ENCODE measurements at regions not wholly inside any gene's neighbourhood (a gene's known extent, or its start where the extent isn't known, plus 50 kb on each side); places are given as distances from the start of the nearest gene placed in this dataset.

- Histone ChIP-seq H3K4me1 (ENCODE audit: control insufficient read depth in 1 of 2, insufficient read depth in 2 of 2, low read length in 2 of 2) (peaks cover 40 to 53% of the 10 kb centered on the region in 2 experiments), H2AFZ (ENCODE audit: low read depth, low read length, poor library complexity, severe bottlenecking) (no peak overlapping the region), H3K79me2 (ENCODE audit: insufficient read depth, low read length) (no peaks in the 10 kb centered on the region), H3K27ac (ENCODE audit: low read depth, low read length) (no peak overlapping the region), H3K4me2 (ENCODE audit: low read length) (no peak overlapping the region), H3K4me3 (replicated peaks in 1 of 2; ENCODE audit: low read depth in 1 of 2, low read length in 2 of 2) (no peak overlapping the region), H3K9ac (ENCODE audit: low read length) (no peak overlapping the region), H3K9me3 (ENCODE audit: control insufficient read depth in 1 of 2, insufficient read depth in 1 of 2, low read depth in 1 of 2, low read length in 2 of 2) (no peaks in the 10 kb centered on the region), H3K9me2 (ENCODE audit: insufficient read depth) (no peaks in the 10 kb centered on the region), H4K20me1 (ENCODE audit: insufficient read depth) (no peaks in the 10 kb centered on the region), H3K36me3 (ENCODE audit: control insufficient read depth in 1 of 2, insufficient read depth in 2 of 2, low read length in 2 of 2) (no peaks in the 10 kb centered on the region), H3K27me3 (ENCODE audit: insufficient read depth, low read length) (no peaks in the 10 kb centered on the region)
- ChIA-PET CTCF (interaction anchor here (0.7 to 0.9 kb wide), 2 partner anchors 9 to 10 kb away, joined by 3 read pairs; no protein-coding TSS in a partner anchor), POLR2A (interaction anchor here (0.8 kb wide), 1 partner anchor 10 kb away, joined by 3 read pairs; no protein-coding TSS in a partner anchor), RAD21 (ENCODE audit: low non-redundant PET in 1 of 2, low total read pairs in 2 of 2, uncharacterized antibody in 2 of 2, unreplicated experiment in 2 of 2) (no interaction called here)
- intact Hi-C loops (cut with micrococcal nuclease), result loop anchor here (10.0 kb wide), 1 partner anchor 314 kb away; no protein-coding TSS in a partner anchor
- no peak for TF ChIP-seq CBX3 (IDR thresholded peaks at IDR 0.05; ENCODE audit: low read depth)
- no TSS peak for BruUV-seq (replicated peaks)
- no peak for DNase-seq (ENCODE audit: low read depth, low spot score)
- ATAC-seq, result no peak
Observed at GRCh38 chr2:62309081-62309464, 113.2 kb downstream of the B3GNT2 start.

GRCh38 chr2:62307469-62308389, 111.8 kb downstream of the B3GNT2 start:
- H4K20me1 ChIP-seq (ENCODE audit: insufficient read depth), result no peaks in the 10 kb centered on the region
- intact Hi-C loops (cut with micrococcal nuclease), result loop anchor here (10.0 kb wide), 1 partner anchor 313 kb away; no protein-coding TSS in a partner anchor
- ChIA-PET RAD21 (ENCODE audit: low non-redundant PET in 1 of 2, low total read pairs in 2 of 2, uncharacterized antibody in 2 of 2, unreplicated experiment in 2 of 2) (interaction anchor here in 1 of 2 experiments (0.8 kb wide), 1 partner anchor 282 kb away, joined by 3 read pairs; no protein-coding TSS in a partner anchor), CTCF (no interaction called here), POLR2A (no interaction called here)
- no peaks in the 10 kb centered on the region for H3K36me3 ChIP-seq (ENCODE audit: control insufficient read depth in 1 of 2, insufficient read depth in 2 of 2, low read length in 2 of 2)
- DNase-seq (ENCODE audit: low read depth, low spot score) (no peak), ATAC-seq (no peak)
- H3K4me1 ChIP-seq (ENCODE audit: control insufficient read depth in 1 of 2, insufficient read depth in 2 of 2, low read length in 2 of 2), result peaks cover 52 to 64% of the 10 kb centered on the region in 2 experiments
- peak overlapping the region; percentile 97 for H3K27ac ChIP-seq (ENCODE audit: low read depth, low read length)
- TF ChIP-seq POLR2AphosphoS5 (IDR thresholded peaks at IDR 0.05; ENCODE audit: low read depth, low read length) (no peak), EZH2phosphoT487 (IDR thresholded peaks at IDR 0.05; ENCODE audit: borderline replicate concordance) (no peak), EZH2 (IDR thresholded peaks at IDR 0.05) (no peak), SP1 (IDR thresholded peaks at IDR 0.05; ENCODE audit: low read depth) (no peak)
- no peak overlapping the region for H3K4me3 ChIP-seq (replicated peaks in 1 of 2; ENCODE audit: low read depth in 1 of 2, low read length in 2 of 2)
- no peaks in the 10 kb centered on the region for H3K79me2 ChIP-seq (ENCODE audit: insufficient read depth, low read length)
- H3K4me2 ChIP-seq (ENCODE audit: low read length), result peak overlapping the region; percentile 87
- H2AFZ ChIP-seq (ENCODE audit: low read depth, low read length, poor library complexity, severe bottlenecking), result peak overlapping the region; percentile 10
- H3K27me3 ChIP-seq (ENCODE audit: insufficient read depth, low read length), result no peaks in the 10 kb centered on the region
- TSS peak; percentile 82 for BruUV-seq (replicated peaks)
- H3K9me2 ChIP-seq (ENCODE audit: insufficient read depth), result no peaks in the 10 kb centered on the region
- peak overlapping the region; percentile 48 for H3K9ac ChIP-seq (ENCODE audit: low read length)
- H3K9me3 ChIP-seq (ENCODE audit: control insufficient read depth in 1 of 2, insufficient read depth in 1 of 2, low read depth in 1 of 2, low read length in 2 of 2), result no peaks in the 10 kb centered on the region

Data from HCT116 (cell line).